Loucy (cell line): ENCODE measurements at regions not wholly inside any gene's neighbourhood (a gene's known extent, or its start where the extent isn't known, plus 50 kb on each side); places are given as distances from the start of the nearest gene placed in this dataset.

Source experiments
- CTCF ChIP-seq: fragments of 200-600 bp; sonication (generic); conservative IDR thresholded peaks from 2 replicates; pipeline ENCODE4 v1.5.1; 2014; ENCODE audit warnings: mild to moderate bottlenecking, antibody characterized with exemption, low read length
- EZH2phosphoT487 ChIP-seq: fragments of 200-600 bp; IDR thresholded peaks from 2 replicates; pipeline ENCODE4 v1.6.1; 2018; ENCODE audit warnings: antibody characterized with exemption, mild to moderate bottlenecking, moderate library complexity, borderline replicate concordance

- TF ChIP-seq CTCF = no peak
- no peak for TF ChIP-seq EZH2phosphoT487
Measured at GRCh38 chr5:160921423-160922285, 69.6 kb upstream of the ATP10B start.
